Kidney glomerular epithelial cell (primary cell): ENCODE measurements at regions not wholly inside any gene's neighbourhood (a gene's known extent, or its start where the extent isn't known, plus 50 kb on each side); places are given as distances from the start of the nearest gene placed in this dataset.

Experiments used
- DNase-seq: peaks from one replicate; lab custom pipeline; 2025; lab: John Stamatoyannopoulos, UW

- no peak for DNase-seq
Measured at GRCh38 chr2:15794608-15795134, 145.7 kb upstream of the MYCN start.

GRCh38 chr2:15795426-15795825 is 144.9 kb upstream of the MYCN start:
- DNase-seq = no peak

DNA sequence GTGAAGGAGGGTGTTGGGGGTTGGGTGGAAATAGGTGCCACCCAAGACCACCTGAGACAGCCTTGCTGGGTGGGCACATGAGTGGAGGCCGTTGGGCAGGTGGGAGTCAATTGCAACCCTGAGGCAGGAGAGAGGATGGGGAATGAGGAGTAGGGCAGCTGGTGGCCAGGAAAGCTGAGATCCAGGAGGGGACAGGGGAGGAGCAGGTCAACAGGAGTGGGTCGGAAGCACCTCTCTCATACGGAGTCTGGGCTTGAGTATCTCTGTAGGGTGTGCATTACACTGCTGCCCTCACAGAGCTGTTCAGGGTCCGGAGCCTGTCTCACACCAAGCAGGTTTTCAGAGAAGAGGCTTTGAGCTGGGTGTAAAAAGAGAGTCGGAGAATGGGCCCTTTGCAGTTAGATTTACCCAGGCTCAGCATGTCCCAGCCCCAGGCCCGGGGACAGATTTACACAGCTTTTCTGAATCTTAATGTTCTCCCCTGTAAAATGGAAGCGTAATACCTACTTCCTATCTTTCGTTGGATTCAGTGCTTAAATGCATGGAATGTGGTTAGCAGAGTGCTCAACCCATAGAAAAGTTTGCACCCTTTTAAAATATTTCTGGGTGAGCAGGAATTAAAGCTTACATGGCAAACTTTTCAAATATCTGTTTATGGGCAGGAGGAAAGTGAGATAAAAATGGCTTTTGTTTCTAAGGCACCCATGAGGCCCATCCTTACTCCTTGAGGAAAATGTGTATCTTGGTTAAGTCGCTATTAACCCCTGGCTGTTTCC is 144.0 kb upstream of the MYCN start:
- no peak for DNase-seq

GRCh38 chr2:15797231-15797938 is 143.0 kb upstream of the MYCN start:
- DNase-seq = no peak

- DNase-seq = peak; percentile 40
Measured at GRCh38 chr2:15797939-15798281, 142.4 kb upstream of the MYCN start.

- DNase-seq = no peak
Measured at GRCh38 chr2:15798701-15799431, 141.5 kb upstream of the MYCN start.

DNA sequence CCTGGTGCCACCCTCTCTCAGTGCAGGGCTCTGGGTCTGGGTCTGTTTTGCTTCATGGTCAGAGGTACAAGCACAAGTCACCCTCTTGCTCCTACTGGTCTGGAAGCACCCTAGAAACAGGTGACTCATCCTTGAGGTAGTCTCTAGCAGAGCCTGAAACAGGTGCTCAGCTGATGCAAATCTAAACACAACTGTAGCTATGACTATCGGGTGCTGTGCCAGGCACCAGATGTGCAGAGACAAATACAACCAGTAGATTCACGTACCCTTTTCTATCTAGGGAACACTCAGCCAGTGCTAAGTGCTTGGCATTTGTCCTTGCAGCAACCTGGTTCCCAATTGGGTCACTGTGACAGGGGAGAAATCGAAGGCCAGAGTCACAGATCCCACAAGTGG is 140.9 kb upstream of the MYCN start:
- peak; percentile 26 for DNase-seq

DNA sequence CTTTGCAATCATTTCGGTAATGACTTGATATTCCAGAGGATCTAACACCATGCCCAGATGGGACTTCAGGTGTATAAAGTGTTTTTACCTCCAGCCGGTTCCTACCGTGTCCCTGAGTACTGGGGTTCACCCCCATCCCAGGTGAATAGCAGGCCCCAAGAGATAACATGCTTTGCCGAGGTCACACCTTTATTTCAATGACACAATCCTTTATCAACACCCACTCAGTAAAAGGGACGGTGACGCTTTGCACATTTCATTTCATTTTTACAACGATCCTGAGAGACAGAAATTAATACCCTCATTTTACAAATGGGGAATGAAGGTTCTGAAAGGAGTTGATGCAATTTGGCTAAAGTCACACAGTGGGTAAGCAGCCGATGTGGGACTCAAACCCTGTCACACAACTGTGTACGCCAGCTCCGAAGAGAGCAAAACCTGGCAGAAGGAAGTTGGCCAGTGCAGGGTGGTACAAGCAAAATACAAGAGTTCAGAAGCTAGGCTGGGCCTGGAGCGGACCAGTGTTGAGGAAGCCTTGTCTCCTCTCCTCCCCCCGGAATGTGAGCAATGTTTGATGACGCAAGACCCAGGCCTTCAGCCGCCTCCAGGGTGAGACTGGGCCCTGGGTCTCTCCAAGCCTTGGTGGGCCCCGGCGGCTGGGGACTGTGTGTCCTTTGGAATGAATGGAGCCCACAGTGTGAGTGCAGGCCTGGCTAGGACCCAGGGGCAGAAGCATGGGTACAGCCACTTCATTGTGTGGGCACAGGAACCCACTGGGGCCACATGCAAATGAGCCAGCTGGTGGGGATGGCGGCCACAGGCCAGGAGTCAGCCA is 139.6 kb upstream of the MYCN start:
- DNase-seq = no peak

GRCh38 chr2:15801439-15801838 is 138.9 kb upstream of the MYCN start:
- no peak for DNase-seq

DNA sequence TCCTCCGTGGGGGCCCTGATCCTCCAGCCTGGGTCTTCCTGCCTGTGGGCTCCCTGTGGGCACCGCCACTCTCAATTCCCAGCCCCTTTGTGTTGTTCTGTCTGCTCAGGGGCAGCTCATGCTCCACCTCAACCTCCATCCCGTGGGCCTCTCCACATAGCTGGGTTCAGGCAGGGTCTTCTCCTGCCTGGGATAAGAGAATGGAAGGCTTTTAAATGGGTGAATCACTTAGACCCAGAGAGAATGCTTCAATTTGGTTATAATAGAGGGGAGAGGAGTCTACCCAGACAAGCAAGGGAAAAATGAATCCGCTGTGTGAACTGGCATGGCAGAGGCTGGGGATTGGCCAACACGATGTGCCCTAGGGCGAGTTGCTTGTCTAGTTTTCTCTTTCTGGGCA is 138.4 kb upstream of the MYCN start:
- DNase-seq = no peak

DNA sequence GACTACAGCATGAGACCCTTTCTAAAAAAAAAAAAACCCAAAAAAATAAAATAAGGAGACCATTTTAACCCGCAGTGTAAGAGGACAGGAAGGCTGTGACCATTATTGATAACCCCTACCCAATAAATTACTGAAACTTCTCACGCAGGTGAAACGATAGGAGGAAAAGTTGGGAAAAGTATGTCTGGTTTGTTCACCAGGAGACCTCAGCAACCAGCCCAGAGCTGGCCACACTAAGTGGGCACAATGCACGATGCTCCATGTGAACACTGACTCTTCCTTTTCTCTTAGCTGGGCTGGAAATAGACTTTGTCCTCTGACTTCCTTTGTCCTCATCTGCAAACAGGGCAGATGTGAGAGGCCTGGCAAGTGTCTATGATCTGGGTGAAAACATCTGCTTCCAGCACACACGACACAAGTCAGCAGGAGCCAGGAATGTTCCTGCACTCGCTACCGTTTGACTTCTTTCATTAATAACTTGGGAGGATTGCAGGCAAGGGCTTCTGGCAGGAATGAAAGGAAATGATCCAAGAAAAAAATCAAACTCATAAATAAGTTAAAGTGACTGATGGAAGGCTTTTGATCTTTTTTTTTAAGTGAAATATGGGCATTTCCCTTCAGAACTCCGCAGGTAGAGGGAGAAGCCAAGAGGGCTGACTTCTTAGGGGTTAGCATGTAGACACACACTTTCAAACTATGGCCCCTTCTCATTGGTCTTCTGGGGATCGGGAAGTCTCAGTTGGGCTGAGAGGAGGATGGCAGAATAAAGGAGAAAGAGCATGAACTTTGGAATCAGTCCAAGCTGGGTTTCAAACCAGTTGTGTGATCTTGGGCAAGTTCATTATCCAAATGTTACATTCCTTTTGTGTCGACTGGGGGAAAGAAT is 137.4 kb upstream of the MYCN start:
- no peak for DNase-seq

DNA sequence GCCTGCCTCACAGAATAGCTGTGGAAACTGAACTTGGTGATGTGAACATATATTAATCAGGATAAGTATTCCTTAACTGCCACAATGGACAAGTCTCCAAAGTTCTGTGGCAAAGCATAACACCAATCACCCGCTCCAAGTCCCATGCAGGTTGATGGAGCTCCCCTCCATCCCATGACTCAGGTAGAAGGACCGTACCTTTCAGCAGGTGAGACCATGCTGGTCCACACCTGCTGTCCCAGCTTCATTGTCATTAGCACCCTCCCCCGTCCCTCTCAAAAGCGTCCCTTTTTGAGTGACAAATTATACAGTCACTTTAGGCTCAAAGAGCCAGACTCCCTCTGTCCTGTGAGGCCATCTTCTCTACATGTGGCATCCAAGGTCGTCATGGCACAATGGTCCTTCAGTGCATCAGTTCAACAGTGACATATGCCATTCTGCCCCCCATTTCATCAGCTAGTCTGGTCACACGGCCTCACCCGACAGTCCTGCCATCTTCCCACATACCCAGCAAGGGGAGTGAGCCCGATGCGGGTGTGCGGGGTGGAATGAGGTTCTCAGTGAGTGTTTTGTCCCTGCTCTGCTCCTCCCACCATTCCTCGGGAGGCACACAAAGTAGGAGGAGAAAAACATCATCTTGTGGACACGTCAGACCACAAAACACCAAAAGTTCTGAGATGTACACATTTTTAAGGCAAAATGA is 136.7 kb upstream of the MYCN start:
- no peak for DNase-seq

DNA sequence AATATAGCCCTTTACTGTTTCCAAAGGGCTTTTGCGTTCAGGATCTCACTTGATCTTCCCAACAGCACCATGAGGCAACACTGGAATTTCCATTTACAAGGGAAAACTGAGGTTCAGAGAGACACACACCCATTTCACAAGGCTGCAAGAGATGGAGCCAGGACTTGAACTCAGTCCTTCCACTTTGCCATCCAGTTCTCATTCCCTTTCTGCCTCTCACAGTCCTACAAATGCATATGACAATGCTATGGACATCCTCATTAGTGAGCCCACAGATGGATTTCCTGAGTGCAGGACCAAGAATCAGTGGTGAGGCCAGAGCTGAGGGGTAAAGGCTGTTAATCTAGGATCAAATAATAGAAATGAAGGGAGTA is 136.1 kb upstream of the MYCN start:
- DNase-seq = no peak

DNA sequence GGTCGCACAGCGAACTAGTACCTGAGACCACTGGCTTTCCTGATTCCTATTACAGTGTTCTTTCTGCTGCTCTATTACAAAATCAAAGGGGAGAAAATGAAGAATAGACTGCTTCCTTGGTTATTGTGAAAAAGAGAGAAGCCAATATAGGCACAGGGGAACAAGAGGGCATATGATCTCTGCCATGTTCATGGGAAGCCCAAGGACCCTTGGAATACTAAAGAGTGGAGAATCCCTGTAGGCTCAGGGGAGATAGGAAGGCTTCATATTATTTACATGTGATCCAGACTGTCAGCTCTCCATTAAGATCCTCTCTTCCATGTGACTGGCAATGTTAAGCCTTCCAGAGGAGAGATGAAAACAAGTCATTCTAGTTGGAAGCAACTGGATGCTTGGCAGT is 135.7 kb upstream of the MYCN start:
- no peak for DNase-seq

DNA sequence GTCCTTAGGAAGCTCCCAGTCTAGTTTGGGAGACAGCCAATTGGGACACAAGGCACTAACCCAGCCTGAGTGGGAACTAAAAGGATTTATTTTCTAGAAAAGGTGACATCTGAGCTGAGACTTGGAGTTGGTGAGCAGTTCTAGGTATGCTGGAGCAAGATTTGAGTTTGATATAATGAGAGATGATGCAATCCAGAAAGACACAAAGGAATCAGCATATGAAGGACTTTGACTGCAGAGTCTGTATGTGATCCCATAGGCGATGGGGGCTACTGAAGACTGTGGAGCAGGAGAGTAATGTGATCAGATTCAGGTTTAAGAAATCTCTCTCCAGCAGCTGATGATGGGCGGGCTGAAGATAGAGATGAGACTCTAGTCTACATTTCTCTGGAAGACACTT is 135.1 kb upstream of the MYCN start:
- no peak for DNase-seq

GRCh38 chr2:15805772-15806171 is 134.6 kb upstream of the MYCN start:
- DNase-seq = no peak

DNA sequence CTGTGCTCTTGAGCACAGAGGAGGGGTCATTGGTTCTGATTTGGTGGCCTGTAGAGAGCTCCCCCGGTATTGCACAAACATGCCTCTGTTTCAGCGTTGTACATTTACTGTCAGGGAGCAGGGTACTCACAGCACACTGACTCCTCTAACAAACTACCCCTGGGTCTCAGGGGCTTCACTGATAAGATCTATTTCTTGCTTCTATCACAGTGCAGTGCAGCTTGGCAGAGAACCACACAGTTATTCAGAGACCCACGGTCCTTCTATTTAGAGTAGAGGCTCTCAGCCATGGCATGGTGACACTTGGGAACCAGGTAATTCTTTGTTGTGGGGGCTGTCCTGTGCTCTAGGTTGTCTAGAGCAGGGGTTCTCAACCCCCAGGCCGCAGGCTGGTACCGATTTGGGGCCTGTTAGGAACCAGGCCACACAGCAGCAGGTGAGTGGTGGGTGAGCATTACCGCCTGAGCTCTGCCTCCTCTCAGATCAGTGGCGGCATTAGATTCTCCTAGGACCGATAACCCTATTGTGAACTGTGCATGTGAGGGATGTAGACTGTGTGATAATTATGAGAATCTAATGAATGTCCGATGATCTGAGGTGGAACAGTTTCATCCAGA is 133.4 kb upstream of the MYCN start:
- DNase-seq = no peak

GRCh38 chr2:15807418-15808203 is 132.7 kb upstream of the MYCN start:
- no peak for DNase-seq
